IPS-18c (cell line): ENCODE measurements at regions not wholly inside any gene's neighbourhood (a gene's known extent, or its start where the extent isn't known, plus 50 kb on each side); places are given as distances from the start of the nearest gene placed in this dataset.

ENCODE experiments used
- H3K4me3 ChIP-seq: 2 replicates; pipeline ENCODE4 v1.7.0; 2013; ENCODE audit warnings: low read depth, mild to moderate bottlenecking, low read length, moderate library complexity; ENCODE audit not compliant: insufficient read depth
- H3K9me3 ChIP-seq: one replicate; pipeline ENCODE4 v1.6.1; 2013; ENCODE audit warnings: mild to moderate bottlenecking, low read length, moderate library complexity; ENCODE audit not compliant: control insufficient read depth, insufficient read depth

- Histone ChIP-seq H3K9me3 (no peaks in the 10 kb centered on the region), H3K4me3 (no peak overlapping the region)
These were observed 287.7 kb upstream of the RTL1 start for GRCh38 chr14:101191101-101191720.

- Histone ChIP-seq H3K9me3 (no peaks in the 10 kb centered on the region), H3K4me3 (no peak overlapping the region)
These were observed 288.5 kb upstream of the RTL1 start for GRCh38 chr14:101191721-101192660.

- Histone ChIP-seq H3K4me3 (no peak overlapping the region), H3K9me3 (no peaks in the 10 kb centered on the region)
These were observed 289.1 kb upstream of the RTL1 start for GRCh38 chr14:101192661-101193000.

- H3K9me3 ChIP-seq = no peaks in the 10 kb centered on the region
- no peak overlapping the region for H3K4me3 ChIP-seq
These were observed 289.8 kb upstream of the RTL1 start for GRCh38 chr14:101193106-101193844.

- H3K4me3 ChIP-seq = no peak overlapping the region
These were observed 290.4 kb upstream of the RTL1 start for GRCh38 chr14:101193845-101194372.

GRCh38 chr14:101194373-101195308, 291.1 kb upstream of the RTL1 start:
- no peaks in the 10 kb centered on the region for H3K9me3 ChIP-seq
- H3K4me3 ChIP-seq = no peak overlapping the region

More at GRCh38 chr14:101193845-101194372, 290.4 kb upstream of the RTL1 start:
- H3K9me3 ChIP-seq = no peaks in the 10 kb centered on the region

GRCh38 chr14:101195309-101195901, 291.9 kb upstream of the RTL1 start:
- Histone ChIP-seq H3K4me3 (no peak overlapping the region), H3K9me3 (peaks cover 2% of the 10 kb centered on the region)

GRCh38 chr14:101196051-101196712, 292.7 kb upstream of the RTL1 start:
- peaks cover 5% of the 10 kb centered on the region for H3K9me3 ChIP-seq
- H3K4me3 ChIP-seq = no peak overlapping the region

GRCh38 chr14:101196795-101197590, 293.5 kb upstream of the RTL1 start:
- H3K9me3 ChIP-seq = peaks cover 5% of the 10 kb centered on the region
- no peak overlapping the region for H3K4me3 ChIP-seq

- H3K4me3 ChIP-seq = no peak overlapping the region
- peaks cover 8% of the 10 kb centered on the region for H3K9me3 ChIP-seq
These were observed 294.3 kb upstream of the RTL1 start for GRCh38 chr14:101197595-101198397.

- peaks cover 10% of the 10 kb centered on the region for H3K9me3 ChIP-seq
- H3K4me3 ChIP-seq = no peak overlapping the region
These were observed 295.0 kb upstream of the RTL1 start for GRCh38 chr14:101198398-101199027.

GRCh38 chr14:101199028-101199770, 295.7 kb upstream of the RTL1 start:
- peaks cover 10% of the 10 kb centered on the region for H3K9me3 ChIP-seq
- H3K4me3 ChIP-seq = no peak overlapping the region

- Histone ChIP-seq H3K9me3 (peaks cover 10% of the 10 kb centered on the region), H3K4me3 (no peak overlapping the region)
These were observed 296.6 kb upstream of the RTL1 start for GRCh38 chr14:101200008-101200649.
